AG04450 (cell line): ENCODE measurements at regions not wholly inside any gene's neighbourhood (a gene's known extent, or its start where the extent isn't known, plus 50 kb on each side); places are given as distances from the start of the nearest gene placed in this dataset.
"Not testable (repeated sequence)": the region's sequence is repeated elsewhere in the genome, so short reads cannot be mapped to it uniquely, and the experiment has no call there.

Source experiments
- CTCF ChIA-PET: fragments of 300-600, 350-600 bp; formaldehyde crosslinking; extraction: SDS; loops from one replicate; lab custom pipeline; 2022; ENCODE audit warnings: antibody characterized with exemption, inconsistent platforms; lab: Charles Lee
- POLR2A ChIA-PET: fragments of 350-600 bp; formaldehyde crosslinking; extraction: SDS; loops from one replicate; lab custom pipeline; 2021; ENCODE audit warnings: antibody characterized with exemption, inconsistent platforms; lab: Yijun Ruan, JAX
- DNase-seq: peaks from one replicate; pipeline ENCODE4 v3.0.0-alpha.2; 2011; ENCODE audit warnings: low read depth, low spot score
- H3K27ac ChIP-seq: one replicate; pipeline ENCODE4 v1.5.1; 2012; ENCODE audit warnings: low read depth, low read length, control low read depth
- H3K27me3 ChIP-seq: one replicate; pipeline ENCODE4 v1.6.0; 2012; ENCODE audit warnings: low read length; ENCODE audit not compliant: control insufficient read depth, insufficient read depth
- H3K4me3 ChIP-seq: 2 replicates; pipeline ENCODE4 v1.5.1; 2011; ENCODE audit warnings: mild to moderate bottlenecking, low read depth, low read length, control low read depth
- H3K9me3 ChIP-seq: 2 replicates; pipeline ENCODE4 v1.5.1; 2012; ENCODE audit warnings: low read length; ENCODE audit not compliant: control insufficient read depth, insufficient read depth
- TF ChIP-seq, protein P1 (sequence below): IDR thresholded peaks from 2 replicates; pipeline ENCODE4 v1.5.1; 2011; ENCODE audit warnings: low read depth, low read length, control low read depth, inconsistent platforms

DNA sequence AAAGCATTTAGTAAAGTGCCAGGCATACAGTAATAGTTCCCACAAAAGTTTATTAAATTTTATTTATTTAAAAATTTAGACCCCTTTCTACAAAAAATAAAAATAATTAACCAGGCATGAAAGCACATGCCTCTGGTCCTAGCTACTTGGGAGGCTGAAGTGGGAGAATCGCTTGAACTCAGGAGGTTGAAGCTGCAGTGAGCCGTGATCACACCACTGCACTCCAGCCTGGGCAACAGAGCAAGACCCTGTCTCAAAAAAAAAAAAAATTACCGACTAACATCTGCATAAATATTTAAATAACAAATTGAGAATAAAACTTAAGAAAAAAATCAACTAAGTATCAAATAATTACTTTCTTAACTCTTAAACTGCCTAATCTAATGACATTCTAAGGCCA is 64.3 kb upstream of the TRIM24 start:
- Histone ChIP-seq H3K27ac (no peak overlapping the region), H3K27me3 (no peaks in the 10 kb centered on the region), H3K4me3 (no peak overlapping the region), H3K9me3 (peaks cover 15% of the 10 kb centered on the region)
- no peak for DNase-seq
- POLR2A ChIA-PET = no interaction called here
- TF ChIP-seq, protein P1, sequence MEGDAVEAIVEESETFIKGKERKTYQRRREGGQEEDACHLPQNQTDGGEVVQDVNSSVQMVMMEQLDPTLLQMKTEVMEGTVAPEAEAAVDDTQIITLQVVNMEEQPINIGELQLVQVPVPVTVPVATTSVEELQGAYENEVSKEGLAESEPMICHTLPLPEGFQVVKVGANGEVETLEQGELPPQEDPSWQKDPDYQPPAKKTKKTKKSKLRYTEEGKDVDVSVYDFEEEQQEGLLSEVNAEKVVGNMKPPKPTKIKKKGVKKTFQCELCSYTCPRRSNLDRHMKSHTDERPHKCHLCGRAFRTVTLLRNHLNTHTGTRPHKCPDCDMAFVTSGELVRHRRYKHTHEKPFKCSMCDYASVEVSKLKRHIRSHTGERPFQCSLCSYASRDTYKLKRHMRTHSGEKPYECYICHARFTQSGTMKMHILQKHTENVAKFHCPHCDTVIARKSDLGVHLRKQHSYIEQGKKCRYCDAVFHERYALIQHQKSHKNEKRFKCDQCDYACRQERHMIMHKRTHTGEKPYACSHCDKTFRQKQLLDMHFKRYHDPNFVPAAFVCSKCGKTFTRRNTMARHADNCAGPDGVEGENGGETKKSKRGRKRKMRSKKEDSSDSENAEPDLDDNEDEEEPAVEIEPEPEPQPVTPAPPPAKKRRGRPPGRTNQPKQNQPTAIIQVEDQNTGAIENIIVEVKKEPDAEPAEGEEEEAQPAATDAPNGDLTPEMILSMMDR = no peak
- CTCF ChIA-PET = interaction anchor here (0.7 kb wide), 1 partner anchor 236 kb away, joined by 7 read pairs; no protein-coding TSS in a partner anchor

DNA sequence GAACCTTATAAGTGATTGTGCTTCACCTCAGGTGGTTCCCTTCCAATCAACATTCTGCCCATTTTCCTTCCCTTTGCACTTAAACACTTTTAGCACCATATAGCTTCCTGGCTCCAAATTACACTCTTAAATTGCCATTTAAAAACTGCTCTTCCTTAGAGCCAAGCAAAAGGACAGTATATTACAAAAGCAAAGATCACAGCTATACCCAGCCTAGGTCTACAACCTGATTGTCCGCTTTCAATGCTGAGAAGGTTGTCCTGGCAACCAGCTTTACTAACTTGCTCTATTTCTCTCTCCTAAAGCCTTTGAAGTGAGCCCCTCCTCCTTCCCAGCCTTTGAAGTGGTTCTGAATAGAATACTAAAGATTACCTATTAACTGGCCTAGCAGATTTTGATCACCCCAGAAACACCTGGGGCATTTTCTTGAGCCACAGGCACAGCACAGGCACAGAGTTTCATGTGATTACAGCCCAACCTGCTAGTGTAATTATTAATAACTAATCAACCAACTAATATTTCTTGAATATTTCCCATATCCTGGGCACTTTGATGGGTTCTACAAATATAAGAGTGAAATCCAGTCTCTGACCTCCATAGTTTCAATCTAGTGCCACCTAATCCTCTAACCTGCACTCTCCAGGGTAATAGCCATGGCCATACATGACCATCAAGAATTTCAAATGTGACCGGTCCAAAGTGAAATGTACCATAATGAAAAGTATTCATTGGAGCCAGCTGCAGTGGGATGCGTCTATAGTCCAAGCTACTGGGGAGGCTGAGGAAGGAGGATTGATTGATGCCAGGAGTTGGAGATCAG is 63.6 kb upstream of the TRIM24 start:
- H3K9me3 ChIP-seq = peaks cover 13% of the 10 kb centered on the region
- TF ChIP-seq, protein P1 = no peak
- DNase-seq = no peak
- ChIA-PET CTCF (no interaction called here), POLR2A (no interaction called here)
- no peak overlapping the region for H3K27ac ChIP-seq
- no peak overlapping the region for H3K4me3 ChIP-seq
- H3K27me3 ChIP-seq = no peaks in the 10 kb centered on the region

DNA sequence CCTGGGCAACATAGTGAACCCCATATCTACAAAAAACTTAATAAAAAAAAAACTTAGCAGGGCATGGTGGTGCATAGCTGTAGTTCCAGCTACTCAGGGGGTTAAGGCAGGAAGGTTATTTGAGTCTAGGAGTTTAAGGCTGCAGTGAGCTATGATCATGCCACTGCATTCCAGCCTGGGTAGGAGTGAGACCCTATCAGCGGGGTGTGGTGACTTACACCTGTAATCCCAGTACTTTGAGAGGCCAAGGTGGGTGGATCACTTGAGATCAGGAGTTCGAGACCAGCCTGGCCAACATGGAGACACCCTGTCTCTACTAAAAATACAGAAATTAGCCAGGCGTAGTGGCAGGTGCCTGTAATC is 63.0 kb upstream of the TRIM24 start:
- POLR2A ChIA-PET, H3K27ac ChIP-seq, DNase-seq, H3K27me3 ChIP-seq, H3K4me3 ChIP-seq, CTCF ChIA-PET: not testable (repeated sequence)
- H3K9me3 ChIP-seq = peaks cover 13% of the 10 kb centered on the region

DNA sequence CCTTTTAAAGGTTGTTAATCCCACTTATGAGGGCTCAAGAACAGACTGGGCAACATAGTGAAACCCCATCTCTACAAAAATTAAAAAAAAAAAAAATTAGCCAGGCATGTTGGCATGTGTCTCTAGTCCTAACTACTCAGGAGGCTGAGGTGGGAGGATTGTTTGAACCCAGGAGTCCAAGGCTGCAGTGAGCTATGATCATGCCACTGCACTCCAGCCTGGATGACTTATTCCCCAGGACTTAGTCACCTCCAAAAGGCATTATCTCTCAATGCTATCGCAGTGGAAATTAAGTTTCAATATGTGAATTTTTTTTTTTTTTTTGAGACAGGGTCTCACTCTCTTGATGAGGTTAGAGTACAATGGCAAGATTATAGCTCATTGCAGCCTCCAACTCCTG is 61.2 kb upstream of the TRIM24 start:
- no peaks in the 10 kb centered on the region for H3K27me3 ChIP-seq
- no peak overlapping the region for H3K4me3 ChIP-seq
- TF ChIP-seq, protein P1 = no peak
- CTCF ChIA-PET = no interaction called here
- H3K27ac ChIP-seq = no peak overlapping the region
- no peak for DNase-seq
- H3K9me3 ChIP-seq = peaks cover 10% of the 10 kb centered on the region
- POLR2A ChIA-PET = no interaction called here

DNA sequence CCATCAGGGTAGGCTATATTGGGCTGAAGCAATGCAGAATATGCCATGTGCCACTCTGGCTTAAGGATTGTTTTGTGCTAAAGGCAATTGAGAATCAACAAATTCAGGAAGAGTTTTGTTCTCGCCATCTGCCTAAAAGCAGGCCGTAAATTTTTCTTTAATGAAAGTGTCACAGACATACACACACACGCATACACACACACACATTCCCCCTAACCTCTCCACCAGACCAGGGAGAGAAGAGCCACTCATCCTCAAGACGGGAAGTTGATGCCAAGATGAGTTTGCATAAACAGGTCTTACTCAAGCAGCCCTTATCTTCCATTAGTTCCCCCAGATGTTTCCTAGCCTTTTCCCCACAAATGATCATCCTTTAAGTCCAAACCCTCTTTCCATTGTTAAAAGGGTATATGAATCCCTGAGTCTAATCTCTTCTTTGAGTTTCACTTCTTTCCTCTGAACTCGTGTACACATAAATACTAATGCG is 59.6 kb upstream of the TRIM24 start:
- ChIA-PET CTCF (interaction anchor here (1.0 kb wide), 1 partner anchor 338 kb away, joined by 3 read pairs; no protein-coding TSS in a partner anchor), POLR2A (no interaction called here)
- DNase-seq = no peak
- no peaks in the 10 kb centered on the region for H3K27me3 ChIP-seq
- no peak overlapping the region for H3K4me3 ChIP-seq
- no peak overlapping the region for H3K27ac ChIP-seq
- TF ChIP-seq, protein P1 = no peak
- peaks cover 2% of the 10 kb centered on the region for H3K9me3 ChIP-seq
